Activated naive CD4-positive, alpha-beta T cell treated with anti-CD3 and anti-CD28 coated beads, Interleukin-2, amount 10 ng/mL, durations not matched to agents 7 days and 5 days (primary cell): ENCODE measurements at regions not wholly inside any gene's neighbourhood (a gene's known extent, or its start where the extent isn't known, plus 50 kb on each side); places are given as distances from the start of the nearest gene placed in this dataset.

Source experiments
- CTCF ChIA-PET: fragments of 350-600 bp; sonication (Branson Sonifier 250); formaldehyde crosslinking; loops from one replicate; lab custom pipeline; 2021; ENCODE audit warnings: antibody characterized with exemption; lab: Charles Lee
- DNase-seq: peaks from one replicate; pipeline ENCODE4 v3.0.0-alpha.2; 2020
- H3K27ac Mint-ChIP-seq: one replicate; pipeline ENCODE4 v1.8.0; 2021; ENCODE audit warnings: mild to moderate bottlenecking, moderate library complexity, mixed read lengths
- H3K27me3 Mint-ChIP-seq: one replicate; pipeline ENCODE4 v1.8.0; 2021; ENCODE audit warnings: mild to moderate bottlenecking, mixed read lengths
- H3K36me3 Mint-ChIP-seq: one replicate; pipeline ENCODE4 v1.8.0; 2021; ENCODE audit warnings: mixed read lengths
- H3K4me1 Mint-ChIP-seq: one replicate; pipeline ENCODE4 v1.8.0; 2021; ENCODE audit warnings: mixed read lengths
- H3K4me3 Mint-ChIP-seq: one replicate; pipeline ENCODE4 v1.8.0; 2021; ENCODE audit warnings: mild to moderate bottlenecking, moderate library complexity, mixed read lengths
- H3K9me3 Mint-ChIP-seq: one replicate; pipeline ENCODE4 v1.8.0; 2021; ENCODE audit warnings: mixed read lengths

- Mint-ChIP-seq H3K27me3 (no peaks in the 10 kb centered on the region), H3K4me3 (no peak overlapping the region), H3K9me3 (no peaks in the 10 kb centered on the region), H3K4me1 (no peaks in the 10 kb centered on the region), H3K27ac (no peak overlapping the region), H3K36me3 (no peaks in the 10 kb centered on the region)
- DNase-seq: no peak
- CTCF ChIA-PET: no interaction called here
Observed at GRCh38 chr6:40108736-40109135, 174.5 kb upstream of the MOCS1 start.

DNA sequence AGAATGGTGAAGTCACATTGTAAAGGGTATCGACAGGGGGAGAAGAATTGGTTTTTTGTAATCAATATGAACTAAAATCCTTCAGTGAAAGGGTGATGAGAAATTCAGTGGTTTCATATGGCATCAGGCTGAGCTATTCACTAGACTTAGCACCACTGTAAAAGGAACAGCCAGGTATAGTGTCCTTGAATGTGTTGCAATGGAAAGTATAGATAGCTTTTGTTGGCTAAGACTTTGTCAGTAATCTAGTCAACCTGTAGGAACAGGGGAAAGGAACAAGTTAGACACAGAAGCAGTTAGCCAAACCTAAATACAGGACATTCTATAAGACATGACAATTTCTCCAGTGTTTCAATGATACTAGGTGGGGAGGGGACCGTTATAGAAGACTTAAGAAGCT is 172.6 kb upstream of the MOCS1 start:
- no peak overlapping the region for H3K4me3 Mint-ChIP-seq
- no peaks in the 10 kb centered on the region for H3K4me1 Mint-ChIP-seq
- no peaks in the 10 kb centered on the region for H3K36me3 Mint-ChIP-seq
- no peaks in the 10 kb centered on the region for H3K9me3 Mint-ChIP-seq
- no peak for DNase-seq
- no peak overlapping the region for H3K27ac Mint-ChIP-seq
- no peaks in the 10 kb centered on the region for H3K27me3 Mint-ChIP-seq
- CTCF ChIA-PET: no interaction called here

- Mint-ChIP-seq H3K27ac (no peak overlapping the region), H3K4me3 (no peak overlapping the region)
- no peak for DNase-seq
Observed at GRCh38 chr6:40098774-40099173, 164.5 kb upstream of the MOCS1 start.

DNA sequence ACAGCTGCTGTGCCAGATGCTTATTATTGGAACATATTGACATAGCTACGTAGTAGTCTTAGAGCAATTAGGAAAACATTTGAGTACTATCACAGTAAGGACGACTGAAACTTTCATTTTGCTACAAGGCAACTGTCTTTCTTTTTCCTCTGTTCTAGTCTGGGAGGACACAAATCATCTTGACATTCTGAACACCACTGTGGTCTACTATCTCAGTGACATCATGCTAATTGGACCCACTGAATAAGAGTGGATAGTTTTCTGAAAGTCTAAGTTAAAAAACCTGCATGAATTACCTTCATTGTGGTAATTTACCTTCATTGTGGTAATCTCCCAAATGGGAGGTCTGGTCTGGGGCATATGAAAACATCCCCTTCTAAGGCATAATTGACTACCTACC is 163.3 kb upstream of the MOCS1 start:
- H3K27ac Mint-ChIP-seq: no peak overlapping the region
- no peaks in the 10 kb centered on the region for H3K27me3 Mint-ChIP-seq
- no peak overlapping the region for H3K4me3 Mint-ChIP-seq
- CTCF ChIA-PET: no interaction called here
- H3K36me3 Mint-ChIP-seq: no peaks in the 10 kb centered on the region
- no peaks in the 10 kb centered on the region for H3K9me3 Mint-ChIP-seq
- H3K4me1 Mint-ChIP-seq: no peaks in the 10 kb centered on the region
- DNase-seq: no peak

More at GRCh38 chr6:40098774-40099173, 164.5 kb upstream of the MOCS1 start:
- H3K27me3 Mint-ChIP-seq: no peaks in the 10 kb centered on the region
- CTCF ChIA-PET: no interaction called here
- H3K4me1 Mint-ChIP-seq: no peaks in the 10 kb centered on the region
- H3K9me3 Mint-ChIP-seq: no peaks in the 10 kb centered on the region
- no peaks in the 10 kb centered on the region for H3K36me3 Mint-ChIP-seq

DNA sequence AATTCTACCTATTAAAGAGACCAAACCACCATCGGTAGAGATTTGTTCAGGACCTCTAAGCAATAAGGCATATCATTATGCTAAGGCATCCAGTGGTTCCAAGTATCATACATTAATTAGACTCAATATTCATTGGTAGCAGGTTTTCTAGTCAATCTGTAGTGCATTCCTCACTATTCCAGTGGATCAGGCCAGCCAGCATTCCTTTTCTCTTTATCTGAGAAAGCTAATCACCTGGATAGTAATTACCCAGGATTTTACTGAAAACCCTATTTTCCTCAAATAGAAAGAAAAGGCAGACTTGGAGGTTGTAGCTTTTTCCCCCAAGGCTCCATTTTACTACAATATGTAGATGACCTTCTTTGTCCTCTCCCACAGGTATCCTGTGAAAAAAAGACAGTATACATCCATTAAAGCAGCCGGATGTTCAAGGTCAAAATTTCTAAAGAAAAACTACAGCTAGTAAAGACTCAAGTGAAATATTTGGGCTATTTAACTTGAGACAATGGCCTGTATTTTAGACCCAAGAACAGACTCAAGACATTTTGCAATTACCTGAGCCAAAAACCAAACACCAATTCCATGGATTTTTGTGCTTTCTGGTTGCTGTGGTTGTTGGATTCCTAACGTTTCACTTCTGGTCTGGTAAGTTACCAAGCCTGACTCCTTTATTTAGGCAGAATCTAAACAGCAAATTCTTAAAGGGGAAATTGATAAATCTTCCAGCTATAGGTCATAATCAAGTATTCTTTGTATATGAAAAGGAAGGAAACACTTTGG is 149.1 kb upstream of the MOCS1 start:
- Mint-ChIP-seq H3K4me1 (no peaks in the 10 kb centered on the region), H3K27ac (no peak overlapping the region), H3K27me3 (no peaks in the 10 kb centered on the region), H3K36me3 (no peaks in the 10 kb centered on the region), H3K9me3 (no peaks in the 10 kb centered on the region), H3K4me3 (no peak overlapping the region)
- CTCF ChIA-PET: no interaction called here
- DNase-seq: no peak

- no peaks in the 10 kb centered on the region for H3K4me1 Mint-ChIP-seq
- CTCF ChIA-PET: no interaction called here
- no peaks in the 10 kb centered on the region for H3K27me3 Mint-ChIP-seq
- H3K9me3 Mint-ChIP-seq: no peaks in the 10 kb centered on the region
- H3K27ac Mint-ChIP-seq: no peak overlapping the region
- H3K4me3 Mint-ChIP-seq: no peak overlapping the region
- no peak for DNase-seq
- no peaks in the 10 kb centered on the region for H3K36me3 Mint-ChIP-seq
Observed at GRCh38 chr6:40082278-40083043, 148.2 kb upstream of the MOCS1 start.

DNA sequence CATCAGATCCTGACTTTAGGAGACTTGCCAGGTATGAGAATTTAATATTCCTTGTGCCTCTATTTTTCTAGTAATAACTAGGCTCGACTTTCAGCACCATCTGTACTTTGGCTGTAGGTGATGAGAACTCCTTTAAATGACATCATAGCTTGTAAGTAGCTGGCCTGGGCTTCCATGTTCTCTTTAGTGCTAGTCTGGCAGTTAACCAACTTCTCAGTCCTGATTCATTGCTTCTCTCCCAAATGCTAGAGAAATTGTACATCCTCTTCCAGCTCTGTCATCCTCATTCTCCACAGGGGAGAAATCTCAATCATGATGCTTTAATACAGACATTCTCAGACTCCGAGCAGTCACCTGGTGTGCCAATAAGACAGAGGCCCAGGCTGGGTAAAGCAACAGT is 143.5 kb upstream of the MOCS1 start:
- no peak overlapping the region for H3K27ac Mint-ChIP-seq
- H3K36me3 Mint-ChIP-seq: no peaks in the 10 kb centered on the region
- no peaks in the 10 kb centered on the region for H3K4me1 Mint-ChIP-seq
- H3K27me3 Mint-ChIP-seq: no peaks in the 10 kb centered on the region
- no peak overlapping the region for H3K4me3 Mint-ChIP-seq
- no peak for DNase-seq
- CTCF ChIA-PET: no interaction called here
- no peaks in the 10 kb centered on the region for H3K9me3 Mint-ChIP-seq

- Mint-ChIP-seq H3K27ac (no peak overlapping the region), H3K36me3 (no peaks in the 10 kb centered on the region), H3K9me3 (no peaks in the 10 kb centered on the region), H3K4me1 (no peaks in the 10 kb centered on the region), H3K27me3 (no peaks in the 10 kb centered on the region), H3K4me3 (no peak overlapping the region)
- DNase-seq: no peak
- CTCF ChIA-PET: no interaction called here
Observed at GRCh38 chr6:40077315-40077714, 143.1 kb upstream of the MOCS1 start.

- no peaks in the 10 kb centered on the region for H3K4me1 Mint-ChIP-seq
Observed at GRCh38 chr6:40075056-40075590, 140.9 kb upstream of the MOCS1 start.

DNA sequence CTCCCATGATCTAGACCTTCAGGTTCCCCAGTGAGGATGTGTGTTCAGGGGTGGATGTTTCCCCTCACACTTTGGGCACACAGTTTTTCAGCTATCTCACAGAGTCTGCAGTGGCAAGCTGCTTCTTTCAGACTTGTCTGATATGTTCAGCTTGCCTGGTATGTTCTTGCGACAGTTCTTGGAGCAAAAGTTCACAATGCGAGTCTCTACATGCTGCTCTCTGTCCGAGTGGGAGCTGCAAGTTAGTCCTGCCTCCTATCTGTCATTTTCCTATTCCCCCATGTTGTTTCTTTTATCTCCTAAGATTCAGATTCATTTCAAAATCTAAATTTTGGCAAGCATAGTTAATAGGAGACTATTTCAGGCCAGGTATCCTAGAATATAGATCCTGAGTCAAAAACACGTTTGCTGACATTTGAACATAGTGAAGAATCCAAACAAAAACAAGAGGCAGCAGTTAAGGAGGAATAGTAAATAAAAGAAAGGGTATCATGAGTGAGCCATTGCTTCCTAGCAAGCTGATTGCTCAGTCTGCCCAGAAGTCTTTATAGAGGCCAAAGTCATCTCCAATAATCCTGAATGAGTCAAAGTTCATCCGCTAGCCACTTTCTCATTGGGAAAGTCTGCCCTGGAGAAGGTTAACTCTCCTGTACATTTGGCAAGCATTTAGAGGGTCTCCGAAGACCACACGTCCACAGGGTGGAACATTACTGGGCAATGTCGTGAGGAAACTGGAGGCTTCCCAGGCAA is 140.2 kb upstream of the MOCS1 start:
- no peaks in the 10 kb centered on the region for H3K27me3 Mint-ChIP-seq
- H3K27ac Mint-ChIP-seq: no peak overlapping the region
- DNase-seq: no peak
- no peaks in the 10 kb centered on the region for H3K36me3 Mint-ChIP-seq
- CTCF ChIA-PET: no interaction called here
- no peaks in the 10 kb centered on the region for H3K9me3 Mint-ChIP-seq
- H3K4me3 Mint-ChIP-seq: no peak overlapping the region
- no peaks in the 10 kb centered on the region for H3K4me1 Mint-ChIP-seq

More at GRCh38 chr6:40075056-40075590, 140.9 kb upstream of the MOCS1 start:
- no peak overlapping the region for H3K4me3 Mint-ChIP-seq
- H3K36me3 Mint-ChIP-seq: no peaks in the 10 kb centered on the region
- H3K27me3 Mint-ChIP-seq: no peaks in the 10 kb centered on the region
- no peak overlapping the region for H3K27ac Mint-ChIP-seq
- no peak for DNase-seq
- no peaks in the 10 kb centered on the region for H3K9me3 Mint-ChIP-seq
- CTCF ChIA-PET: no interaction called here

GRCh38 chr6:40066372-40066771 is 132.1 kb upstream of the MOCS1 start:
- CTCF ChIA-PET: no interaction called here
- DNase-seq: no peak
- Mint-ChIP-seq H3K9me3 (peaks cover 4% of the 10 kb centered on the region), H3K4me3 (no peak overlapping the region), H3K36me3 (no peaks in the 10 kb centered on the region), H3K4me1 (no peaks in the 10 kb centered on the region), H3K27me3 (no peaks in the 10 kb centered on the region), H3K27ac (no peak overlapping the region)

DNA sequence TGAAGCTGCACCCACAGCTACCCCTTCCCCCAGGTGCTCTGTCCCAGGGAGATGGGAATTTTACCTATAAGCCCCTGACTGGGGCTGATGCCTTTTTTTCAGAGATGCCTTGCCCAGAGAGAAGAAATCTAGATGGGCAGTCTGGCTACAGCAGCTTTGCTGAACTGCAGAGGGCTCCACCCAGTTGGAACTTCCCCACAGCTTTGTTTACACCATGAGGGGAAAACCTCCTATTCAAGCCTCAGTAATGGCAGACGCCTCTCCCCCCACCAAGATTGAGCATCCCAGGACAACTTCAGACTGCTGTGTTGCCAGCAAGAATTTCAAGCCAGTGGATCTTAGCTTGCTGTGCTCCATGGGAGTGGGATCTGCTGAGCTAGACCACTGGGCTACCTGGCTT is 122.6 kb upstream of the MOCS1 start:
- Mint-ChIP-seq H3K4me1 (no peaks in the 10 kb centered on the region), H3K27ac (no peak overlapping the region), H3K9me3 (no peaks in the 10 kb centered on the region), H3K36me3 (no peaks in the 10 kb centered on the region), H3K4me3 (no peak overlapping the region), H3K27me3 (no peaks in the 10 kb centered on the region)
- CTCF ChIA-PET: no interaction called here
- no peak for DNase-seq

GRCh38 chr6:40054602-40055001 is 120.3 kb upstream of the MOCS1 start:
- Mint-ChIP-seq H3K9me3 (peaks cover 4% of the 10 kb centered on the region), H3K4me3 (no peak overlapping the region), H3K4me1 (no peaks in the 10 kb centered on the region), H3K27ac (no peak overlapping the region), H3K36me3 (no peaks in the 10 kb centered on the region), H3K27me3 (no peaks in the 10 kb centered on the region)
- CTCF ChIA-PET: no interaction called here
- DNase-seq: no peak

- CTCF ChIA-PET: no interaction called here
- DNase-seq: no peak
- peaks cover 4% of the 10 kb centered on the region for H3K9me3 Mint-ChIP-seq
- H3K36me3 Mint-ChIP-seq: no peaks in the 10 kb centered on the region
- no peaks in the 10 kb centered on the region for H3K4me1 Mint-ChIP-seq
- H3K27ac Mint-ChIP-seq: no peak overlapping the region
- H3K27me3 Mint-ChIP-seq: no peaks in the 10 kb centered on the region
- H3K4me3 Mint-ChIP-seq: no peak overlapping the region
Observed at GRCh38 chr6:40054186-40054585, 119.9 kb upstream of the MOCS1 start.
